GM18868 (cell line): ENCODE measurements at regions not wholly inside any gene's neighbourhood (a gene's known extent, or its start where the extent isn't known, plus 50 kb on each side); places are given as distances from the start of the nearest gene placed in this dataset.

ENCODE experiments used
- ATAC-seq: cut with Tn5 transposase; IDR thresholded peaks from one replicate; pipeline ENCODE4 v1.9.1; 2021; ENCODE audit warnings: mild to moderate bottlenecking, moderate library complexity; ENCODE audit not compliant: unreplicated experiment

GRCh38 chr12:21993438-21993981 is 52.3 kb upstream of the ABCC9 start:
- ATAC-seq, result no peak

- peak; percentile 93 for ATAC-seq
These were observed 51.6 kb upstream of the ABCC9 start for GRCh38 chr12:21992823-21993222.

- no peak for ATAC-seq
These were observed 50.3 kb upstream of the ABCC9 start for GRCh38 chr12:21991526-21991925.
